AG04449 (cell line): ENCODE measurements at regions not wholly inside any gene's neighbourhood (a gene's known extent, or its start where the extent isn't known, plus 50 kb on each side); places are given as distances from the start of the nearest gene placed in this dataset.

ENCODE experiments used
- CTCF ChIA-PET: fragments of 350-600 bp; formaldehyde crosslinking; extraction: SDS; loops from one replicate; lab custom pipeline; 2021; ENCODE audit warnings: antibody characterized with exemption; lab: Yijun Ruan, JAX
- POLR2A ChIA-PET: fragments of 400-600, 350-600 bp; formaldehyde crosslinking; extraction: SDS; loops from one replicate; lab custom pipeline; 2020; ENCODE audit warnings: antibody characterized with exemption, inconsistent platforms; lab: Yijun Ruan, JAX
- DNase-seq: peaks from one replicate; pipeline ENCODE4 v3.0.0-alpha.2; 2010; ENCODE audit warnings: low read depth, low spot score
- H3K4me3 ChIP-seq: 2 replicates; pipeline ENCODE4 v1.5.1; 2011; ENCODE audit warnings: low read depth, mild to moderate bottlenecking, control low read depth, low read length
- CTCF ChIP-seq: IDR thresholded peaks from one replicate; pipeline ENCODE4 v1.5.1; 2011; ENCODE audit warnings: mild to moderate bottlenecking, moderate library complexity, low read length, control low read depth, inconsistent platforms; ENCODE audit not compliant: insufficient read depth; ENCODE audit errors: missing control alignments

GRCh38 chr15:97783240-97783639 lies 177.3 kb upstream of the ARRDC4 start:
- no peak overlapping the region for H3K4me3 ChIP-seq
- DNase-seq: no peak
- ChIA-PET CTCF (no interaction called here), POLR2A (no interaction called here)
- no peak for TF ChIP-seq CTCF

GRCh38 chr15:97786741-97787140 lies 173.8 kb upstream of the ARRDC4 start:
- CTCF ChIA-PET: no interaction called here
- no peak for DNase-seq
- POLR2A ChIA-PET: no interaction called here
- TF ChIP-seq CTCF: no peak
- no peak overlapping the region for H3K4me3 ChIP-seq

GRCh38 chr15:97790180-97790579 lies 170.3 kb upstream of the ARRDC4 start:
- no peak overlapping the region for H3K4me3 ChIP-seq
- no peak for TF ChIP-seq CTCF
- no peak for DNase-seq
- POLR2A ChIA-PET: no interaction called here
- CTCF ChIA-PET: no interaction called here

- DNase-seq: no peak
- ChIA-PET POLR2A (no interaction called here), CTCF (no interaction called here)
Measured at GRCh38 chr15:97791824-97792792, 168.4 kb upstream of the ARRDC4 start.

GRCh38 chr15:97804950-97805349 lies 155.6 kb upstream of the ARRDC4 start:
- H3K4me3 ChIP-seq: no peak overlapping the region
- POLR2A ChIA-PET: no interaction called here
- CTCF ChIA-PET: no interaction called here
- DNase-seq: no peak
- TF ChIP-seq CTCF: no peak

More at GRCh38 chr15:97791824-97792792, 168.4 kb upstream of the ARRDC4 start:
- H3K4me3 ChIP-seq: no peak overlapping the region
- TF ChIP-seq CTCF: no peak

- POLR2A ChIA-PET: no interaction called here
- CTCF ChIA-PET: no interaction called here
- no peak for DNase-seq
- H3K4me3 ChIP-seq: no peak overlapping the region
- no peak for TF ChIP-seq CTCF
Measured at GRCh38 chr15:97806766-97807165, 153.7 kb upstream of the ARRDC4 start.
